Spleen (tissue), 7 donors: ENCODE measurements at regions not wholly inside any gene's neighbourhood (a gene's known extent, or its start where the extent isn't known, plus 50 kb on each side); places are given as distances from the start of the nearest gene placed in this dataset.

Experiments used
- CTCF ChIP-seq, 11 experiments: fragments of 200-600 bp in 7 of 11; fragments of 450-650 bp in 4 of 11; sonication (generic) in 4 of 11; IDR thresholded peaks in 8 of 11; conservative IDR thresholded peaks in 3 of 11; 1 replicate in 7 of 11; 2 replicates in 4 of 11; pipeline versions ENCODE4 v1.4.0 to v1.8.0; 2016 to 2021; ENCODE audit warnings: antibody characterized with exemption in 11 of 11, inconsistent platforms in 4 of 11, mild to moderate bottlenecking in 1 of 11
- POLR2A ChIP-seq, 3 donors: fragments of 450-650 bp; IDR thresholded peaks; one replicate each; pipeline ENCODE4 v1.5.1; 2017; ENCODE audit warnings: antibody characterized with exemption in 3 of 3, mild to moderate bottlenecking in 1 of 3
- POLR2AphosphoS5 ChIP-seq, 3 donors: sonication (generic); formaldehyde crosslinking; IDR thresholded peaks; one replicate each; pipeline ENCODE4 v1.5.1; 2017; ENCODE audit warnings: antibody characterized with exemption in 3 of 3
- donor health status: DM: no; HTN: no; CAD: no; lungs with moderate emphysema.
- donor health status: DM: no; HTN: no; CAD: no.
- donor health status: DM: no; HTN: no; CAD: no.

- TF ChIP-seq CTCF (IDR thresholded peaks at IDR 0.05 in 8 of 11, conservative IDR thresholded peaks at IDR 0.05 in 3 of 11) (no peak), POLR2AphosphoS5 (IDR thresholded peaks at IDR 0.05) (no peak), POLR2A (IDR thresholded peaks at IDR 0.05) (no peak)
Measured at GRCh38 chr11:92149996-92150395, 74.6 kb upstream of the FAT3 start.
